T-helper 2 cell treated with Interferon-gamma antibody and Interleukin-4, amounts not matched to agents 5 μg/mL and 100 μg/mL, for 36 hours (primary cell): ENCODE measurements at regions not wholly inside any gene's neighbourhood (a gene's known extent, or its start where the extent isn't known, plus 50 kb on each side); places are given as distances from the start of the nearest gene placed in this dataset.
"Not testable (repeated sequence)": the region's sequence is repeated elsewhere in the genome, so short reads cannot be mapped to it uniquely, and the experiment has no call there.

Experiments used
- DNase-seq: peaks from one replicate; pipeline ENCODE4 v3.0.0; 2021; ENCODE audit warnings: low spot score
- H3K27ac Mint-ChIP-seq: one replicate; pipeline ENCODE4 v1.8.0; 2021; ENCODE audit warnings: mild to moderate bottlenecking, mixed read lengths
- H3K27me3 Mint-ChIP-seq: one replicate; pipeline ENCODE4 v1.8.0; 2021; ENCODE audit warnings: low read depth, mixed read lengths
- H3K36me3 Mint-ChIP-seq: one replicate; pipeline ENCODE4 v1.8.0; 2021; ENCODE audit warnings: low read depth, mixed read lengths
- H3K4me1 Mint-ChIP-seq: one replicate; pipeline ENCODE4 v1.8.0; 2021; ENCODE audit warnings: low read depth, mixed read lengths
- H3K4me3 Mint-ChIP-seq: one replicate; pipeline ENCODE4 v1.8.0; 2022; ENCODE audit warnings: mild to moderate bottlenecking, moderate library complexity, mixed read lengths
- H3K9me3 Mint-ChIP-seq: one replicate; pipeline ENCODE4 v1.8.0; 2021; ENCODE audit warnings: mixed read lengths

DNA sequence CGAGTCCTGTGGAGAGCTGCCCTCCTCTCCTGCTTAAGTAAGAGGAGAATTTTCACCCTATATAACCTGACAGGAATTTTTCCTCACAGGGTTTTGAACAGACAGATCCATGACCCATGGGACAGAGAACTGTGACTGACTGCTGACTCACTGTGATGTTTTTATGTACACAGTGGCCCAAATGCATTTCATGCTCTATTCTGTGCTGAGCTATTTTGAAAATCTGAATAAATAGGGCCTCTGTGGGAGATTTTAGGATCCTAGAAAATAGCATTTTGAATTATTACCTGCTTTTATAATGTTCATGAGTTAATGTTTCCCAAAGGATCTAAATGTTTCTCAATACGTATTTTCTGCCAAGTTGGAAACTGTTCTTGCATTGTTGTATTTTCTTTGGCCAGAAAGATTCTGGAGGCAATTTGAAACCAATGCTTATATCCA is 577.4 kb downstream of the HTR1B start:
- Mint-ChIP-seq H3K27ac (no peak overlapping the region), H3K27me3 (no peaks in the 10 kb centered on the region), H3K4me3 (no peak overlapping the region), H3K9me3 (peaks cover 24% of the 10 kb centered on the region), H3K36me3 (no peaks in the 10 kb centered on the region), H3K4me1 (no peaks in the 10 kb centered on the region)
- no peak for DNase-seq

DNA sequence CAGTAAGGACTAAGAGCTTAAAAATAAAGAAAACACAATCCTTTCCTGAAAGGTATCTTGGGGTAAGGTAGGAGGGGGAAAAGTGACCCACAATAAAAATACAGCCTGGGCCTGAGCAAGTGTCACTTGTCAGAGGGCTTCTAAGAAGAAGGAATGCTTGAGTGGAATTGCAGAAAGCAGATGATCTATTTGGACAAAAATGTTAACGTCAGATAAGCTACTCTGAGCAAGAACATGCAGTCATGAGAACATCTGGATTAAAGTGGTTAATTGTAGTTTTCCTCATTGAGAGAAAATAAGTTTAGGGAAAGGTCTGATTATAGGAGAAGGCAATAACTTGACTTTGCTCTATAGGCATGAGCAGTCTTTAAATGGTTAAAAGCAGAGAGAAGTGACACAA is 581.9 kb downstream of the HTR1B start:
- Mint-ChIP-seq H3K9me3 (peaks cover 18% of the 10 kb centered on the region), H3K27me3 (no peaks in the 10 kb centered on the region), H3K36me3 (no peaks in the 10 kb centered on the region), H3K27ac (no peak overlapping the region), H3K4me3 (no peak overlapping the region), H3K4me1 (no peaks in the 10 kb centered on the region)
- no peak for DNase-seq

DNA sequence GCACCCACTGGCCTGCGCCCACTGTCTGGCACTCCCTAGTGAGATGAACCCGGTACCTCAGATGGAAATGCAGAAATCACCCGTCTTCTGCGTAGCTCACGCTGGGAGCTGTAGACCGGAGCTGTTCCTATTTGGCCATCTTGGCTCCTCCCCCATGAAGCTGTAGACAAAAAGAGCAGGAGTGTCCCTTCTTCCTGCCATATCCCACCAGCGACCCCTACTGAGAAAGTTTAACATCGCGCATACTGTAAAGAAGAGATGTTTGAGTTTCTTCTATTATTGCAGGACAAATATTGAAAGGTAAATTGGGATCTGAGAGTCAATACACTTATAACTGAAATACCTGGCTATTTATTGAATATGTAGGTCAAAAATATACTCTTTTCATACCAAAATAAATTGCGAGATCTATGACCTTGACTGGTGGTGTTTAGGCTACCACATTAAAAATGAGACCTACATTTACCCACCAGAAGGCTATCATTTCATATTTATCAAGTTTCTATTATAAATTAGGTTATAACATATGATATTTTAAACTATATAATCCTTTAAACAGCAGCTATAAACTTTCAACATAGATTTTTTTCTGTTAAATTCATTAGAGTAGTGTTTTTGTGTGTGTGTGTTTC is 586.3 kb downstream of the HTR1B start:
- H3K27ac Mint-ChIP-seq, result no peak overlapping the region
- H3K4me3 Mint-ChIP-seq, result peak overlapping the region; percentile 53
- H3K27me3 Mint-ChIP-seq, result no peaks in the 10 kb centered on the region
- H3K4me1 Mint-ChIP-seq, result no peaks in the 10 kb centered on the region
- H3K9me3 Mint-ChIP-seq, result peaks cover 11% of the 10 kb centered on the region
- H3K36me3 Mint-ChIP-seq, result no peaks in the 10 kb centered on the region
- DNase-seq, result no peak

DNA sequence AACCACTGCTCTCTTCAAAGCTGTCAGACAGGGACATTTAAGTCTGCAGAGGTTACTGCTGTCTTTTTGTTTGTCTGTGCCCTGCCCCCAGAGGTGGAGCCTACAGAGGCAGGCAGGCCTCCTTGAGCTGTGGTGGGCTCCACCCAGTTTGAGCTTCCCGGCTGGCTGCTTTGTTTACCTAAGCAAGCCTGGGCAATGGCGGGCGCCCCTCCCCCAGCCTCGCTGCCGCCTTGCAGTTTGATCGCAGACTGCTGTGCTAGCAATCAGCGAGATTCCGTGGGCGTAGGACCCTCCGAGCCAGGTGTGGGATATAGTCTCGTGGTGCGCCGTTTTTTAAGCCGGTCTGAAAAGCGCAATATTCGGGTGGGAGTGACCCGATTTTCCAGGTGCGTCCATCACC is 586.9 kb downstream of the HTR1B start:
- not testable (repeated sequence) for H3K4me1 Mint-ChIP-seq, DNase-seq, H3K36me3 Mint-ChIP-seq, H3K4me3 Mint-ChIP-seq, H3K9me3 Mint-ChIP-seq, H3K27ac Mint-ChIP-seq, H3K27me3 Mint-ChIP-seq

DNA sequence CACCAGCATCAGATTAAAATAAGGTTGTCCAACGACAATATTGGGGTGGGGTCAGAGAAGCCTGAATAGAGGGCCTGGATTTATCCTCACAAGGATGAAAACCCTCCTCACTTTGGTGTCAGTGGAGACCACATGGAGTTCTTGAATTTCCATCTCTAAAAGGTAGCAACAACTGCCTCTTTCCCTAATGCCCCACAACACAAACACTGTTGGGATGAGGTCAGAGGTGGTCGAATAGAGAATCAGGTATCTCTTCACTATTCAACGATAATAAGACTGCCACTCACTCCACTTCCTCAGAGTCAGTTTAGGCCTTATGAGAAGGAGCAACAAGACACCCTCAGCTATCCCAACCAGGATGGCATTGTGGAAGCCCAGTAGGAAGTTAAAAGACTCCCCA is 596.1 kb downstream of the HTR1B start:
- Mint-ChIP-seq H3K36me3 (no peaks in the 10 kb centered on the region), H3K27me3 (no peaks in the 10 kb centered on the region), H3K27ac (no peak overlapping the region), H3K4me1 (no peaks in the 10 kb centered on the region), H3K9me3 (peaks cover 14% of the 10 kb centered on the region), H3K4me3 (no peak overlapping the region)
- no peak for DNase-seq

DNA sequence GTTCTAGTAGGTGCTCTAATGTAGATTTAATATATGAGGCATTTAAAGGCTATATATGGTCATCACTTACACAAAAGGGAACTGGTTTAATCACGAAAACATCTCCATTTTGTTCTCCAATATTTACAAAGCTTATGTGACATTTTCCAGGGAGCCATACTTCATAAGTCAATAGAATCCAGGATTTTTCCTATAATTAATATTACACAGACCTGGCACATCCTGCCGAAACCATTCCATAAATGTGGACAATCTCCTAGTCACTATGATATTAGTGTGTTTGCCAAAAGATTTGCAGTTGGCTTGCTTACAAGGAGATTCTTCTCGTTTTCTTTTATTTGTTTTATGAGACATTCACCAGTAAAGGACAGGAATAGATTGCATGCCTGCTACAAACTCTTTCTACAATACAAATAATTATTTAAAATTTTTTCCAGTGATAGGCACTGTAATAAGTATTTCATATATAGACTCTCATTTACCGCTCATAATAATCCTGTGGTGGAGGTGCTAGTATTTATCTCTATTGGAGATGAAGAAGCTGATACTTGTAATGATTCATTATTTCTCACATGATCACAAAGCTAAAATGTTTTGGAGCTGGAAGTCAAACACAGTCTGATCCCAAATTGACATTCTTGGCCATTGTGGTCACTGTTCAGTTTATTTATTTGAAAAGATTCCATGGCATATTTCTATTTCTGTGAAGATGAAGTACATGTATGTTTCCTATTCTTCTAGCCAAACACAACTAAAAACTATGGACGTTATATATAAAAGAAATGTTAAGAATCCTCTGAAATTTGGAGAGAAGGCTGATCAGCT is 597.0 kb downstream of the HTR1B start:
- Mint-ChIP-seq H3K4me3 (no peak overlapping the region), H3K36me3 (no peaks in the 10 kb centered on the region), H3K4me1 (no peaks in the 10 kb centered on the region)

DNA sequence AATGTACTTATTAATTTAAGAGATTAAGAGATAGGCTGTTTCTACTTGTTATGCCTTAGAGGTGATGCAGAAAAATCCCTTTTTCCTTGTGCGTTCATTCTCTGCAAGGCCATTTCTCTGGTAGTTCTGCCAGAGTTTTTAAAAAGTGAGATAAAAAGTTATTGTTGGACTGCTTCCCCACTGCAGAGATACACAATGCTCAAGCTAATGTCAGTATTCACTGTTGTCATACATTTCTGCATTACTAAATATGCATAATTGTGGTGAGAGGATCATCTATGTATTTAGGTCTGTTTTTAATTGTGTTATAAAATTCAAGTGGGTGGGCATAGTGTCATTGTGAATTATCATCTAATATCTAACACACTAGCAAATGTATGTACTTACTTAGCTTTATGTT is 600.4 kb downstream of the HTR1B start:
- Mint-ChIP-seq H3K27ac (no peak overlapping the region), H3K36me3 (no peaks in the 10 kb centered on the region), H3K27me3 (no peaks in the 10 kb centered on the region), H3K4me3 (no peak overlapping the region), H3K4me1 (no peaks in the 10 kb centered on the region), H3K9me3 (peaks cover 4% of the 10 kb centered on the region)
- DNase-seq, result no peak

More for the DNA sequence above, 597.0 kb downstream of the HTR1B start:
- Mint-ChIP-seq H3K27me3 (no peaks in the 10 kb centered on the region), H3K27ac (no peak overlapping the region), H3K9me3 (peaks cover 14% of the 10 kb centered on the region)
- no peak for DNase-seq

DNA sequence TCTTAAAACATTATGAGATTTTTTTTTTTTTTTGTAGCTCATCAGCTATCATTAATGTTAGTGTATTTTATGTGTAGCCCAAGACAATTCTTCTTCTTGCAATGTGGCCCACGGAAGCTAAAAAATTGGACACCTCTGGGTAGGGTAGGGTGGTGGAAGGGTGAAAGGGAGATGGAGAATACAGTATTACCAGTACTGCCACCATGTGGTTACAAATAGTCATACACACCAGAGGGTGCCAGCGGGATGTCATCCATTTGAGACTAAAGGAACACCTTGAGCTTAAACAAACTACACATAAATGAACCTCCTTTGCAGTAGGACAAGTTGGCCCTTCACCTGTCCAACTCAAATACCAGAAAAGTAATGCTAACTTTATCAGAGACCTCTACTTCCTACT is 601.9 kb downstream of the HTR1B start:
- no peak for DNase-seq
- H3K27ac Mint-ChIP-seq, result no peak overlapping the region
- H3K27me3 Mint-ChIP-seq, result no peaks in the 10 kb centered on the region
- H3K36me3 Mint-ChIP-seq, result no peaks in the 10 kb centered on the region
- H3K9me3 Mint-ChIP-seq, result no peaks in the 10 kb centered on the region
- H3K4me1 Mint-ChIP-seq, result no peaks in the 10 kb centered on the region
- H3K4me3 Mint-ChIP-seq, result no peak overlapping the region

DNA sequence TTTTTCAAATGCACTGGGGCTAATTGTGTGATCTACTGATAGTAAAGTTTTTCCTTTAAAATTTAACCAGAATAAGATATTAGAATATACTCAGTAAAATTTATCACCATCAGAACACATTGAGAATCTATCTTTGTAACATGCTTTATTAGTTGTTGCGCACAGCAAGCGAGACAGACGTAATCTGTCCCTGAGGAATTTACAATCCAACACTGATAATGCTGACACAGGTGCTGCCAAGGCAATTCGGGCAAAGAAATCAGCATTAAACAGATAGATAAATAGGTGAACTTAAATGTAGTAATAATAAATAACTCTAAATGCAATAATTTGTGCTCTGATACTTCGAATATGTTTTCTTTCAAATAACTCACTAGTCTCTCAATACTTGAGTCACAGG is 607.2 kb downstream of the HTR1B start:
- no peaks in the 10 kb centered on the region for H3K4me1 Mint-ChIP-seq
- H3K4me3 Mint-ChIP-seq, result no peak overlapping the region
- no peaks in the 10 kb centered on the region for H3K27me3 Mint-ChIP-seq
- H3K36me3 Mint-ChIP-seq, result no peaks in the 10 kb centered on the region
- DNase-seq, result no peak
- H3K9me3 Mint-ChIP-seq, result peaks cover 3% of the 10 kb centered on the region
- no peak overlapping the region for H3K27ac Mint-ChIP-seq

DNA sequence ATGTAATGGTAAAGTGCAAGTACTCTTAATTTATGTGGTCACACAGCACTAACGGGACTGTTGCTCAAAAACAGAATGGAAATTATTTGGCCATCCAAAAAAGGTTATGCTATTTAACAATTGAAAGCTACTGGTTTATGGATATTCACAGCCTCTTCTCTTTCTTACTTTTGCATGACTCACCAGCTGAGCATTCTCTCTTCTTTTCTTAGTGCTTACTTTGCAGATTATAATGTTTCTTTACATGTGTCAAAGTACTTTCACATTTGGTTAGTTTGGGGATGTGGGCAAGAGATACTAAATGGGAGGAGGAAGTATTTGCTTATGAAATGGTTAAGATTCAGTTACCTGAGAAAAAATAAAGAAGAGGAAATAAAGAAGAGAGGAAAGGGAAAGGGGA is 610.5 kb downstream of the HTR1B start:
- Mint-ChIP-seq H3K4me1 (no peaks in the 10 kb centered on the region), H3K27me3 (no peaks in the 10 kb centered on the region), H3K4me3 (no peak overlapping the region), H3K9me3 (peaks cover 10% of the 10 kb centered on the region), H3K36me3 (no peaks in the 10 kb centered on the region), H3K27ac (no peak overlapping the region)
- DNase-seq, result no peak

DNA sequence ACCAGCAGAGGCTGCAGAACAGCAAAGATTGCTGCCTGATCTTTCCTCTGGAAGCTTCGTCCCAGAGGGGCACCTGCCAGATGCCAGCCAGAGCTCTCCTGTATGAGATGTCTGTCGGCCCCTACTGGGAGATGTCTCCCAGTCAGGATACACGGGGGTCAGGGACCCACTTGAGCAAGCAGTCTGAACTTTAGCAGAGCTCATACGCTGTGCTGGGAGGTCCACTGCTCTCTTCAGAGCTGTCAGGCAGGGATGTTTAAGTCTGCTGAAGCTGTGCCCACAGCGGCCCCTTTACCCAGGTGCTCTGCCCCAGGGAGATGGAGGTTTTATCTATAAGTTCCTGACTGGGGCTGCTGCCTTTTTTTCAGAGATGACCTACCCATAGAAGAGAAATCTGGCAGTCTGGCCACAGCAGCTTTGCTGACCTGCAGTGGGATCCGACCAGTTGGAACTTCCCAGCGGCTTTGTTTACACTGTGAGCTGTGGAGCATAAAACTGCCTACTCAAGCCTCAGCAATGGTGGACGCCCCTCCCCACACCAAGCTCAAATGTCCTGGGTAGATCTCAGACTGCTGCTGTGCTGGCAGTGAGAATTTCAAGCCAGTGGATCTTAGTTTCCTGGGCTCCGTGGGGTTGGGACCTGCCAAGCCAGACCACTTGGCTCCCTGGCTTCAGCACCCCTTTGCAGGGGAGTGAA is 613.9 kb downstream of the HTR1B start:
- H3K27ac Mint-ChIP-seq, DNase-seq, H3K4me3 Mint-ChIP-seq, H3K4me1 Mint-ChIP-seq, H3K36me3 Mint-ChIP-seq, H3K27me3 Mint-ChIP-seq: not testable (repeated sequence)
- peaks cover 25% of the 10 kb centered on the region for H3K9me3 Mint-ChIP-seq

DNA sequence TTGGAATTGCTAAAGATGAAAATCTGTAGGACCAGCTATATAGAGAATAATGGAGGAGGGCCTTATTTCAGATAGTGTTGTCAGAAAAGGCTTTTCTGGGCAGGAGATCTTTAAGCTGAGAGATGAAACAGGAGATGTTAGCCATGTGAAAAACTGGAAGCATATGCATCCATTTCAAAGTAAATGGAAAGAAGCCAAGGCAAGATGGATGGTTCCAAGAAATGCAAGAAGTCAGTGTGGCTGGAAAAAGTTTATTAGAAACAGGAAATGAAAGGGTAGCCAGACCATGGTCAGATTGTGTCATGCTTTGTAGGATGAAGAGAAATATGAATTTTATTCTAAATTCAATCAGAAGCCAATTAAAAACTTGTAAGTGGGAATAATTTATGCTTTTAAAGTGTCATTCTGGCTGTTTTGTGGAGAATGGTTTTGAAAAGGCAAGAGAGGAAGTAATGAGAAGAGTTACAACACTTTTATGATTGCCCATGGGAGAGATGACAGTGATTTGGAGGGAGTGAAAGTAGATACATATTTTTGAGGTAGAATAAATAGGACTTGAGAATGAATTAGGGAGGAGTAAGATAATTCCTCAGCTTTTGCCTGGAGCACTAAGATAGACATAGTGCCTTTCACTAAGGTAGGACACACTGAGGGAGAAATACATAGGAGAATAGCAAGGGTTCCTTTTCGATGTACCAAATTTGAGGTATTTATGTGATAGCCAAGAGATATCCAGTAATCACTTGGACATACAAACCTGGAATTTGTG is 620.1 kb downstream of the HTR1B start:
- Mint-ChIP-seq H3K27ac (no peak overlapping the region), H3K27me3 (no peaks in the 10 kb centered on the region), H3K4me3 (no peak overlapping the region), H3K9me3 (peaks cover 32% of the 10 kb centered on the region), H3K4me1 (no peaks in the 10 kb centered on the region), H3K36me3 (no peaks in the 10 kb centered on the region)
- no peak for DNase-seq

DNA sequence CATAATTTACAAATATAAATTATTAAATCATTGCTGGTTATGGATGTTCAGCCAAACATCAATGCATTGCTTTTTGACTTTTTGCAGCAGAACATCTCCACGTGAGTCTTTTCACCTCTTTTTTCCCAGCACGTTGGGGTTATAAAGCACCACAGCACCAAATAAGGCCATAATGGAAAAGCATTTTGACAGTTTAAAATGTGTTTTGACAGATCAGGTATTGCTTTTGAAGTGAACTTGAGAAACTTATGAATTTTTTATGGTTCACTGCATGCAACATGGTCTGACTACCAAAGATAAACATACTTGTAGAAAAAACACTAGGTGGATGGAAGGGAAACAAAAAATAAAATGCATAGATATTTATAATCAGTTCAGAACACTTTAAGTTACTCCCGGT is 622.4 kb downstream of the HTR1B start:
- H3K9me3 Mint-ChIP-seq, result peaks cover 18% of the 10 kb centered on the region
- no peaks in the 10 kb centered on the region for H3K36me3 Mint-ChIP-seq
- H3K27me3 Mint-ChIP-seq, result no peaks in the 10 kb centered on the region

More for the DNA sequence above, 622.4 kb downstream of the HTR1B start:
- no peak overlapping the region for H3K27ac Mint-ChIP-seq
- H3K4me1 Mint-ChIP-seq, result no peaks in the 10 kb centered on the region
- no peak for DNase-seq
- no peak overlapping the region for H3K4me3 Mint-ChIP-seq
